ENCODE measurements at regions not wholly inside any gene's neighbourhood (a gene's known extent, or its start where the extent isn't known, plus 50 kb on each side); places are given as distances from the start of the nearest gene placed in this dataset.

- H2BK12ac ChIP-seq (ENCODE audit: low read length), result no peak overlapping the region
- H3K27ac ChIP-seq (replicated peaks; ENCODE audit: low read length), result no peak overlapping the region
- H3K14ac ChIP-seq (ENCODE audit: low read length), result no peak overlapping the region
- no peak overlapping the region for H2BK5ac ChIP-seq (ENCODE audit: low read length)
- H3K9ac ChIP-seq (ENCODE audit: low read depth, low read length, poor library complexity), result no peak overlapping the region
- no peak overlapping the region for H4K91ac ChIP-seq (ENCODE audit: low read depth, low read length, poor library complexity)
- no peak overlapping the region for H2BK120ac ChIP-seq (ENCODE audit: low read depth, low read length)
- no peaks in the 10 kb centered on the region for H3K9me3 ChIP-seq (replicated peaks in 1 of 2; ENCODE audit: control insufficient read depth in 2 of 2, insufficient read depth in 1 of 2, low read depth in 1 of 2, low read length in 2 of 2)
- no peaks in the 10 kb centered on the region for H3K79me1 ChIP-seq (ENCODE audit: low read depth, low read length)
- H3K4me3 ChIP-seq (ENCODE audit: low read length in 2 of 2), result no peak overlapping the region
- H3K18ac ChIP-seq (ENCODE audit: low read length), result no peak overlapping the region
- no peaks in the 10 kb centered on the region for H3K36me3 ChIP-seq (replicated peaks in 1 of 2; ENCODE audit: control insufficient read depth in 2 of 2, insufficient read depth in 2 of 2, low read length in 2 of 2)
- no peak overlapping the region for H2AFZ ChIP-seq (ENCODE audit: low read length)
- no peaks in the 10 kb centered on the region for H3K27me3 ChIP-seq (ENCODE audit: control insufficient read depth in 3 of 3, insufficient read depth in 3 of 3, low read depth in 1 of 3, low read length in 3 of 3)
- no peak overlapping the region for H2BK15ac ChIP-seq (ENCODE audit: low read length)
- H2AK5ac ChIP-seq (ENCODE audit: low read depth, low read length), result no peak overlapping the region
- WGBS, 2 donors (ENCODE audit: extremely low coverage in 2 of 2, insufficient read length in 2 of 2, insufficient replicate concordance in 1 of 2), result no CpG with 5 or more reads among the region's 6 CpGs
- no peak for DNase-seq (ENCODE audit: low spot score)
- H3K23ac ChIP-seq (ENCODE audit: low read depth, low read length, poor library complexity), result no peak overlapping the region
- H4K8ac ChIP-seq (ENCODE audit: low read depth, low read length), result no peak overlapping the region
- no peak overlapping the region for H3K4ac ChIP-seq (ENCODE audit: low read length)
- no peak overlapping the region for H3K4me2 ChIP-seq (ENCODE audit: insufficient read depth, low read length, poor library complexity, severe bottlenecking)
- H3K4me1 ChIP-seq (ENCODE audit: control insufficient read depth in 2 of 2, insufficient read depth in 1 of 2, low read depth in 1 of 2, low read length in 2 of 2), result no peaks in the 10 kb centered on the region
These were observed 1115.0 kb downstream of the VRK1 start for GRCh38 chr14:97912217-97912616.

DNA sequence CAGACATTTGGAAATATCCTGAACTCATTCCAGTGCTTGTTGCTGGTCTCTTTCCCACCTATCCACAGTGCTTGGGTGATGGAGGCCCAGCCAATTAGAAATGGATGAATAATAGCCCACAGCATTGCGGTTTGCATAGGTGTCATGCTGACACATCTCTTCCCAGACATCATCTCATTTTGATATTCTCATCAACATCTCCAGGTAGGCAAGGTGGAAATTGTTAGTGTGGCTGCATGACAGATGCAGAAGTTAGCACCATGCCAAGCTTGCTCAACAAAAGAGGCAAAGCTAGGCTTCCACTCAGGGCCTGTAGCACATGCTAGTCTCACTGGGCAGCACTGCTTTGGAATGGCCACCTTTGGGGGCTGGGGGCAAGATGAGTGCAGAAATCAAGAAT, 1118.9 kb downstream of the VRK1 start:
- WGBS, 2 donors (ENCODE audit: extremely low coverage in 2 of 2, insufficient read length in 2 of 2, insufficient replicate concordance in 1 of 2), result no CpG with 5 or more reads among the region's 1 CpG
- DNase-seq (ENCODE audit: low spot score), result no peak

DNA sequence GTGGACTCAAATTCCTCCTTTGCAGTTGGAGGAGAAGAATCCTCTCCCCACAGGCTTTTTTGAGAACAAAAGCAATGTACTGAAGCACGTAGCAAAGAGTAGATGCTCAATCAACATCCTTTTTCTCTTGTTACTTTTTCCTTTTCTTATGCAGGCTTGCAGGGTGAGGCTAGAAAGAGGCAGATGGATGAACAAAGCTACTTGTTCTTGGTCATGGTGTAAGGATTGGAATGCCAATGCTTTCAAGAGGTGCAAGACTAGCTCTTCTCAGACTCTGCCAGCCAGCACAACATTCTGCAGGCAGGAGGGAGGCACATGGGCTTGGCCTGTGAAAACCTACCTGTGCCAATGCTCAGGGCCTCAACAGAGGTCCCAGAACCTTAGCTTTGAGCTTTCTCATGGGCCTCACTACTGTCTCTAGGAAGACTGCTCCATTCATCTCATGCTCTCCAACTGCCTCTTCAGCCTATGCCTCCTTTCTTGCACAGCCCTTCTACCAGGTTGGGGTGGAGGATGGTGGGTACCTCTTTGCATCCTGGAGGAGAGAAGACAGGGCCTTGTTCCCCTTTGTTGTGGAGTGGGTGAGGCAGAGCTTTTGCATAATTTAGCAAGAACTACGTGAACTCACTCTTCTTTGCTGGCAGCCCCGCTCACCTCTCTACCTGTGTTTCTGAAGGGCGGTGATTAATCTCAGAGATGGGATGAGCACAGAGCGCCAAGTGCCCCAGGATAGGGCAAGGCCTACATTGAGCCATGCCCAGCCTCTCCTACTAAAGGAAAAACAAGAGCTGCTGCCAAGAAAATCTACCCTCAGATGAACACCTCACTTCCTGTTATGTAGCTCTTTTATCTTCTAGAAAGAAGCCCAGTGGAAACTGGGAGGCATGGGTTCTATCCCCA, 1119.7 kb downstream of the VRK1 start:
- Histone ChIP-seq H3K79me1 (ENCODE audit: low read depth, low read length) (no peaks in the 10 kb centered on the region), H3K9ac (ENCODE audit: low read depth, low read length, poor library complexity) (no peak overlapping the region), H2BK5ac (ENCODE audit: low read length) (no peak overlapping the region), H3K4ac (ENCODE audit: low read length) (no peak overlapping the region), H4K91ac (ENCODE audit: low read depth, low read length, poor library complexity) (no peak overlapping the region), H2AK5ac (ENCODE audit: low read depth, low read length) (no peak overlapping the region), H3K18ac (ENCODE audit: low read length) (no peak overlapping the region), H3K9me3 (replicated peaks in 1 of 2; ENCODE audit: control insufficient read depth in 2 of 2, insufficient read depth in 1 of 2, low read depth in 1 of 2, low read length in 2 of 2) (no peaks in the 10 kb centered on the region), H3K14ac (ENCODE audit: low read length) (no peak overlapping the region), H3K4me1 (ENCODE audit: control insufficient read depth in 2 of 2, insufficient read depth in 1 of 2, low read depth in 1 of 2, low read length in 2 of 2) (no peaks in the 10 kb centered on the region), H3K23ac (ENCODE audit: low read depth, low read length, poor library complexity) (no peak overlapping the region), H3K4me3 (ENCODE audit: low read length in 2 of 2) (no peak overlapping the region), H3K4me2 (ENCODE audit: insufficient read depth, low read length, poor library complexity, severe bottlenecking) (no peak overlapping the region), H4K8ac (ENCODE audit: low read depth, low read length) (no peak overlapping the region), H2BK12ac (ENCODE audit: low read length) (no peak overlapping the region), H2BK120ac (ENCODE audit: low read depth, low read length) (no peak overlapping the region), H2BK15ac (ENCODE audit: low read length) (no peak overlapping the region), H3K36me3 (replicated peaks in 1 of 2; ENCODE audit: control insufficient read depth in 2 of 2, insufficient read depth in 2 of 2, low read length in 2 of 2) (no peaks in the 10 kb centered on the region), H3K27ac (replicated peaks; ENCODE audit: low read length) (no peak overlapping the region), H3K27me3 (ENCODE audit: control insufficient read depth in 3 of 3, insufficient read depth in 3 of 3, low read depth in 1 of 3, low read length in 3 of 3) (no peaks in the 10 kb centered on the region), H2AFZ (ENCODE audit: low read length) (no peak overlapping the region)
- DNase-seq (ENCODE audit: low spot score), result no peak
- no CpG with 5 or more reads among the region's 5 CpGs for WGBS, 2 donors (ENCODE audit: extremely low coverage in 2 of 2, insufficient read length in 2 of 2, insufficient replicate concordance in 1 of 2)

More for the DNA sequence above, 1118.9 kb downstream of the VRK1 start:
- Histone ChIP-seq H3K9me3 (replicated peaks in 1 of 2; ENCODE audit: control insufficient read depth in 2 of 2, insufficient read depth in 1 of 2, low read depth in 1 of 2, low read length in 2 of 2) (no peaks in the 10 kb centered on the region), H3K4ac (ENCODE audit: low read length) (no peak overlapping the region), H3K23ac (ENCODE audit: low read depth, low read length, poor library complexity) (no peak overlapping the region), H3K4me1 (ENCODE audit: control insufficient read depth in 2 of 2, insufficient read depth in 1 of 2, low read depth in 1 of 2, low read length in 2 of 2) (no peaks in the 10 kb centered on the region), H4K91ac (ENCODE audit: low read depth, low read length, poor library complexity) (no peak overlapping the region), H4K8ac (ENCODE audit: low read depth, low read length) (no peak overlapping the region), H2BK120ac (ENCODE audit: low read depth, low read length) (no peak overlapping the region), H2AK5ac (ENCODE audit: low read depth, low read length) (no peak overlapping the region), H3K27ac (replicated peaks; ENCODE audit: low read length) (no peak overlapping the region), H3K36me3 (replicated peaks in 1 of 2; ENCODE audit: control insufficient read depth in 2 of 2, insufficient read depth in 2 of 2, low read length in 2 of 2) (no peaks in the 10 kb centered on the region), H3K4me3 (ENCODE audit: low read length in 2 of 2) (no peak overlapping the region), H2BK5ac (ENCODE audit: low read length) (no peak overlapping the region), H3K14ac (ENCODE audit: low read length) (peak overlapping the region; percentile 6), H3K4me2 (ENCODE audit: insufficient read depth, low read length, poor library complexity, severe bottlenecking) (no peak overlapping the region), H3K18ac (ENCODE audit: low read length) (no peak overlapping the region), H3K79me1 (ENCODE audit: low read depth, low read length) (no peaks in the 10 kb centered on the region), H3K9ac (ENCODE audit: low read depth, low read length, poor library complexity) (no peak overlapping the region), H2AFZ (ENCODE audit: low read length) (no peak overlapping the region), H2BK15ac (ENCODE audit: low read length) (no peak overlapping the region), H2BK12ac (ENCODE audit: low read length) (no peak overlapping the region), H3K27me3 (ENCODE audit: control insufficient read depth in 3 of 3, insufficient read depth in 3 of 3, low read depth in 1 of 3, low read length in 3 of 3) (no peaks in the 10 kb centered on the region)

DNA sequence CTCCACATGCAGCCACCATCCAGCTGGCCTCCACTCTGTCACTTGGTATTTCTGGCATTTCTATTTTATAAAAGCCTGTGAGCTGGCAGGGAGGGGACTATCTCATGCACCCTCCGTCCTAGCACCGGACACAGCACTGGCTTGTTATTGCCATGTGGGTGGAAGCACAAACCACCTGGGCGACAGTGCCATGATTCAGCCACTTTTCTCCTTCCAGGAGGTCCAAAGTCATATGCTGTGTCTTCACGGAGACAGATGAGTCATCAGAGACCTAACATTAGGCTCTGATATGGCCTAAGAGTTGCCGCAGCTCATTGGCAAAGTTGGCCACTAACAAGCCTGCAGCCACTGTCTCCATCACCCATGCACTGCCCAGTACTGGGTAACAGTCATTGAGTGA, 1123.0 kb downstream of the VRK1 start:
- Histone ChIP-seq H2AFZ (ENCODE audit: low read length) (no peak overlapping the region), H4K8ac (ENCODE audit: low read depth, low read length) (no peak overlapping the region), H2AK5ac (ENCODE audit: low read depth, low read length) (no peak overlapping the region), H4K91ac (ENCODE audit: low read depth, low read length, poor library complexity) (no peak overlapping the region), H2BK15ac (ENCODE audit: low read length) (no peak overlapping the region), H3K9ac (ENCODE audit: low read depth, low read length, poor library complexity) (no peak overlapping the region), H2BK5ac (ENCODE audit: low read length) (no peak overlapping the region), H3K23ac (ENCODE audit: low read depth, low read length, poor library complexity) (no peak overlapping the region), H3K4me1 (ENCODE audit: control insufficient read depth in 2 of 2, insufficient read depth in 1 of 2, low read depth in 1 of 2, low read length in 2 of 2) (no peaks in the 10 kb centered on the region), H3K4me2 (ENCODE audit: insufficient read depth, low read length, poor library complexity, severe bottlenecking) (no peak overlapping the region), H3K9me3 (replicated peaks in 1 of 2; ENCODE audit: control insufficient read depth in 2 of 2, insufficient read depth in 1 of 2, low read depth in 1 of 2, low read length in 2 of 2) (no peaks in the 10 kb centered on the region), H3K18ac (ENCODE audit: low read length) (no peak overlapping the region), H3K27ac (replicated peaks; ENCODE audit: low read length) (no peak overlapping the region), H2BK12ac (ENCODE audit: low read length) (no peak overlapping the region), H3K4me3 (ENCODE audit: low read length in 2 of 2) (no peak overlapping the region), H3K14ac (ENCODE audit: low read length) (no peak overlapping the region), H3K4ac (ENCODE audit: low read length) (no peak overlapping the region), H3K36me3 (replicated peaks in 1 of 2; ENCODE audit: control insufficient read depth in 2 of 2, insufficient read depth in 2 of 2, low read length in 2 of 2) (no peaks in the 10 kb centered on the region), H3K27me3 (ENCODE audit: control insufficient read depth in 3 of 3, insufficient read depth in 3 of 3, low read depth in 1 of 3, low read length in 3 of 3) (no peaks in the 10 kb centered on the region), H2BK120ac (ENCODE audit: low read depth, low read length) (no peak overlapping the region), H3K79me1 (ENCODE audit: low read depth, low read length) (no peaks in the 10 kb centered on the region)
- WGBS, 2 donors (ENCODE audit: extremely low coverage in 2 of 2, insufficient read length in 2 of 2, insufficient replicate concordance in 1 of 2), result no CpG with 5 or more reads among the region's 5 CpGs
- DNase-seq (ENCODE audit: low spot score), result no peak
